ENCODE measurements at regions not wholly inside any gene's neighbourhood (a gene's known extent, or its start where the extent isn't known, plus 50 kb on each side); places are given as distances from the start of the nearest gene placed in this dataset.

DNA sequence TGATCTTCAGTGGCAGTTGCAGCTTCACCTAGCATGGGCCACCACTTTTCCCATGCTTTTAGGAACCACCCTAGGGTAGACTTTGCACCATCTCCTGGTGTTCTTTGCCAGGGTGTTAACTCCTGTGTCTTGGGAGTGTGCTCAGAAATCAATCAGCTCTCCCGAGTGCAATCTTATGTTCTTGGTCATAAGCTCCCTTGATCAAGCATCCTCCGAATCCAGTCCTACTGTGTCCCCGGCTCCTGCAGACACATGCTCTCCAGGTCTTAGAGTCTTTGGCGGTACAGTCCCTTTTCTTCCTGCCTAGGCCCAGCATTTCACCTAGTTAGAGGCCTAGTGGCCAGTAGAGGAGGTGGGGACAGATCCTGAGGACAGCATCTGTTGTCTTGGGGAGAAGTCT is 74.7 kb upstream of the SYN2 start:
- no peak overlapping the region for H3K27ac ChIP-seq (ENCODE audit: extremely low read depth, low read depth, low read length)
- POLR2A ChIA-PET: no interaction called here
- no peaks in the 10 kb centered on the region for H3K4me1 ChIP-seq (ENCODE audit: control insufficient read depth, insufficient read depth, low read length)
- no peak overlapping the region for H3K4me3 ChIP-seq (ENCODE audit: low read depth, low read length)
- H3K9me3 ChIP-seq (ENCODE audit: control insufficient read depth, insufficient read depth, low read depth, low read length): no peaks in the 10 kb centered on the region
- CTCF ChIA-PET: no interaction called here
- TF ChIP-seq GLI4 (tag by site-specific recombination; IDR thresholded peaks at IDR 0.05) (no peak), SCRT1 (tag by site-specific recombination; IDR thresholded peaks at IDR 0.05; ENCODE audit: borderline replicate concordance) (no peak), ZNF302 (tag by site-specific recombination; IDR thresholded peaks at IDR 0.05; ENCODE audit: low read depth) (no peak), ZNF660 (tag by site-specific recombination; IDR thresholded peaks at IDR 0.05) (no peak)
- no peaks in the 10 kb centered on the region for H3K36me3 ChIP-seq (ENCODE audit: control insufficient read depth in 2 of 2, insufficient read depth in 1 of 2, low read length in 2 of 2)

- H3K4me1 ChIP-seq (ENCODE audit: control insufficient read depth, insufficient read depth, low read length): no peaks in the 10 kb centered on the region
- TF ChIP-seq SP7 (tag by site-specific recombination; IDR thresholded peaks at IDR 0.05) (no peak), ZBTB1 (tag by site-specific recombination; IDR thresholded peaks at IDR 0.05) (no peak), BCL11B (tag by site-specific recombination; IDR thresholded peaks at IDR 0.05; ENCODE audit: low read depth) (no peak), ZSCAN16 (tag by site-specific recombination; IDR thresholded peaks at IDR 0.05) (no peak)
- POLR2A ChIA-PET: no interaction called here
Measured at GRCh38 chr3:11930084-11930483, 74.1 kb upstream of the SYN2 start.

GRCh38 chr3:11932636-11933035 is 71.6 kb upstream of the SYN2 start:
- H3K4me1 ChIP-seq (ENCODE audit: control insufficient read depth, insufficient read depth, low read length): no peaks in the 10 kb centered on the region

More at GRCh38 chr3:11930084-11930483, 74.1 kb upstream of the SYN2 start:
- Histone ChIP-seq H3K4me3 (ENCODE audit: low read depth, low read length) (no peak overlapping the region), H3K36me3 (ENCODE audit: control insufficient read depth in 2 of 2, insufficient read depth in 1 of 2, low read length in 2 of 2) (no peaks in the 10 kb centered on the region), H3K27ac (ENCODE audit: extremely low read depth, low read depth, low read length) (no peak overlapping the region), H3K9me3 (ENCODE audit: control insufficient read depth, insufficient read depth, low read depth, low read length) (no peaks in the 10 kb centered on the region)
- CTCF ChIA-PET: interaction anchor here (1.7 kb wide), 1 partner anchor 14 kb away, joined by 5 read pairs; no protein-coding TSS in a partner anchor

More at GRCh38 chr3:11932636-11933035, 71.6 kb upstream of the SYN2 start:
- TF ChIP-seq ZBTB8A (tag by site-specific recombination; IDR thresholded peaks at IDR 0.05) (no peak), ZNF704 (tag by site-specific recombination; IDR thresholded peaks at IDR 0.05) (no peak), ZNF211 (tag by site-specific recombination; IDR thresholded peaks at IDR 0.05; ENCODE audit: low read depth) (no peak), ZSCAN23 (tag by site-specific recombination; IDR thresholded peaks at IDR 0.05) (no peak), ZNF530 (tag by site-specific recombination; IDR thresholded peaks at IDR 0.05; ENCODE audit: low read depth) (no peak), SP3 (tag by site-specific recombination; IDR thresholded peaks at IDR 0.05) (no peak), ZNF366 (tag by site-specific recombination; conservative IDR thresholded peaks at IDR 0.05) (no peak), ZNF660 (tag by site-specific recombination; IDR thresholded peaks at IDR 0.05) (no peak), ZNF324 (tag by site-specific recombination; IDR thresholded peaks at IDR 0.05) (no peak), ZNF155 (tag by site-specific recombination; IDR thresholded peaks at IDR 0.05) (no peak), ZNF350 (tag by site-specific recombination; IDR thresholded peaks at IDR 0.05) (no peak), ZNF121 (tag by site-specific recombination; IDR thresholded peaks at IDR 0.05) (no peak), GLIS1 (tag by site-specific recombination; IDR thresholded peaks at IDR 0.05) (no peak), ZNF548 (tag by site-specific recombination; IDR thresholded peaks at IDR 0.05) (no peak), ZBTB1 (tag by site-specific recombination; IDR thresholded peaks at IDR 0.05) (no peak), PRDM4 (tag by site-specific recombination; IDR thresholded peaks at IDR 0.05) (no peak), SETDB1 (IDR thresholded peaks at IDR 0.05; ENCODE audit: insufficient read length, low read length) (no peak), ZNF10 (tag by site-specific recombination; IDR thresholded peaks at IDR 0.05) (no peak), ZNF544 (tag by site-specific recombination; IDR thresholded peaks at IDR 0.05) (no peak)
- TF ChIP-seq, protein P1, sequence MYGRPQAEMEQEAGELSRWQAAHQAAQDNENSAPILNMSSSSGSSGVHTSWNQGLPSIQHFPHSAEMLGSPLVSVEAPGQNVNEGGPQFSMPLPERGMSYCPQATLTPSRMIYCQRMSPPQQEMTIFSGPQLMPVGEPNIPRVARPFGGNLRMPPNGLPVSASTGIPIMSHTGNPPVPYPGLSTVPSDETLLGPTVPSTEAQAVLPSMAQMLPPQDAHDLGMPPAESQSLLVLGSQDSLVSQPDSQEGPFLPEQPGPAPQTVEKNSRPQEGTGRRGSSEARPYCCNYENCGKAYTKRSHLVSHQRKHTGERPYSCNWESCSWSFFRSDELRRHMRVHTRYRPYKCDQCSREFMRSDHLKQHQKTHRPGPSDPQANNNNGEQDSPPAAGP (tag by site-specific recombination; IDR thresholded peaks at IDR 0.05): no peak
- Histone ChIP-seq H3K27ac (ENCODE audit: extremely low read depth, low read depth, low read length) (no peak overlapping the region), H3K36me3 (ENCODE audit: control insufficient read depth in 2 of 2, insufficient read depth in 1 of 2, low read length in 2 of 2) (no peaks in the 10 kb centered on the region), H3K9me3 (ENCODE audit: control insufficient read depth, insufficient read depth, low read depth, low read length) (no peaks in the 10 kb centered on the region), H3K4me3 (ENCODE audit: low read depth, low read length) (no peak overlapping the region)
- ChIA-PET POLR2A (interaction anchor here (0.7 kb wide), 1 partner anchor 57 kb away, joined by 3 read pairs; no protein-coding TSS in a partner anchor), CTCF (no interaction called here)
